HL-60 (cell line): ENCODE measurements at regions not wholly inside any gene's neighbourhood (a gene's known extent, or its start where the extent isn't known, plus 50 kb on each side); places are given as distances from the start of the nearest gene placed in this dataset.

ENCODE experiments used
- DNase-seq, 2 experiments: peaks; one replicate each; pipeline ENCODE4 v3.0.0-alpha.2; 2010 to 2020; ENCODE audit warnings: low read depth in 1 of 2, low spot score in 1 of 2
- H3K27ac ChIP-seq: fragments of 250-450 bp; sonication (Bioruptor Pico); replicated peaks from 2 replicates; pipeline ENCODE4 v1.5.1; 2020; ENCODE audit warnings: mild to moderate bottlenecking, moderate library complexity
- H3K27me3 ChIP-seq: fragments of 250-450 bp; sonication (Bioruptor Pico); 2 replicates; pipeline ENCODE4 v1.5.1; 2021; ENCODE audit warnings: mild to moderate bottlenecking, moderate library complexity; ENCODE audit not compliant: insufficient read depth, poor library complexity, severe bottlenecking
- H3K4me3 ChIP-seq: replicated peaks from 2 replicates; pipeline ENCODE4 v1.5.1; 2011; ENCODE audit warnings: mild to moderate bottlenecking, control low read depth, low read length; ENCODE audit not compliant: insufficient read depth
- CTCF ChIP-seq: IDR thresholded peaks from one replicate; pipeline ENCODE4 v1.5.1; 2011; ENCODE audit warnings: low read length, control low read depth, inconsistent platforms; ENCODE audit not compliant: insufficient read depth
- GABPA ChIP-seq: IDR thresholded peaks from 2 replicates; pipeline ENCODE4 v1.6.1; 2012; ENCODE audit warnings: low read depth
- POLR2AphosphoS5 ChIP-seq: IDR thresholded peaks from 2 replicates; pipeline ENCODE4 v1.6.1; 2012; ENCODE audit warnings: low read depth
- REST ChIP-seq: IDR thresholded peaks from 2 replicates; pipeline ENCODE4 v1.6.1; 2012; ENCODE audit warnings: low read depth; ENCODE audit not compliant: insufficient replicate concordance
- SPI1 ChIP-seq: IDR thresholded peaks from 2 replicates; pipeline ENCODE4 v1.6.1; 2012; ENCODE audit warnings: low read depth, mild to moderate bottlenecking, borderline replicate concordance

- Histone ChIP-seq H3K27me3 (peaks cover 5% of the 10 kb centered on the region), H3K27ac (no peak overlapping the region)
Observed at GRCh38 chr18:11219571-11219970, 70.2 kb upstream of the PIEZO2 start.

GRCh38 chr18:11215216-11215615, 65.8 kb upstream of the PIEZO2 start:
- no peak for DNase-seq
- H3K27me3 ChIP-seq = peaks cover 4% of the 10 kb centered on the region
- H3K4me3 ChIP-seq = no peak overlapping the region
- no peak overlapping the region for H3K27ac ChIP-seq
- TF ChIP-seq GABPA (no peak), POLR2AphosphoS5 (no peak), SPI1 (no peak), CTCF (no peak), REST (no peak)

More at GRCh38 chr18:11219571-11219970, 70.2 kb upstream of the PIEZO2 start:
- H3K4me3 ChIP-seq = no peak overlapping the region
- TF ChIP-seq POLR2AphosphoS5 (no peak), SPI1 (no peak), REST (no peak), GABPA (no peak), CTCF (no peak)
- DNase-seq = no peak

- no peak overlapping the region for H3K4me3 ChIP-seq
- H3K27me3 ChIP-seq = peaks cover 2% of the 10 kb centered on the region
- TF ChIP-seq CTCF (no peak), SPI1 (no peak), GABPA (no peak), POLR2AphosphoS5 (no peak), REST (no peak)
- H3K27ac ChIP-seq = no peak overlapping the region
- DNase-seq = no peak
Observed at GRCh38 chr18:11204020-11204419, 54.7 kb upstream of the PIEZO2 start.
